NCI-H510A treated with DMSO at 0.1 percent for 48 hours (cell line): ENCODE measurements at regions not wholly inside any gene's neighbourhood (a gene's known extent, or its start where the extent isn't known, plus 50 kb on each side); places are given as distances from the start of the nearest gene placed in this dataset.
"Not testable (repeated sequence)": the region's sequence is repeated elsewhere in the genome, so short reads cannot be mapped to it uniquely, and the experiment has no call there.

Source experiments
- DNase-seq: peaks from one replicate; lab custom pipeline; 2025; lab: John Stamatoyannopoulos, UW

- DNase-seq: no peak
These were observed 142.9 kb upstream of the ZSWIM2 start for GRCh38 chr2:186991766-186992417.

- DNase-seq: no peak
These were observed 136.0 kb upstream of the ZSWIM2 start for GRCh38 chr2:186984966-186985365.

- DNase-seq: no peak
These were observed 135.5 kb upstream of the ZSWIM2 start for GRCh38 chr2:186984481-186984880.

GRCh38 chr2:186980787-186981550, 132.0 kb upstream of the ZSWIM2 start:
- no peak for DNase-seq

GRCh38 chr2:186980117-186980442, 131.1 kb upstream of the ZSWIM2 start:
- DNase-seq: no peak

- no peak for DNase-seq
These were observed 130.6 kb upstream of the ZSWIM2 start for GRCh38 chr2:186979439-186980116.

GRCh38 chr2:186977433-186978045, 128.6 kb upstream of the ZSWIM2 start:
- no peak for DNase-seq

GRCh38 chr2:186976329-186976728, 127.4 kb upstream of the ZSWIM2 start:
- DNase-seq: no peak

- no peak for DNase-seq
These were observed 123.5 kb upstream of the ZSWIM2 start for GRCh38 chr2:186972281-186972970.

GRCh38 chr2:186968277-186968676, 119.3 kb upstream of the ZSWIM2 start:
- DNase-seq: no peak

- no peak for DNase-seq
These were observed 117.0 kb upstream of the ZSWIM2 start for GRCh38 chr2:186966015-186966414.

- DNase-seq: no peak
These were observed 113.2 kb upstream of the ZSWIM2 start for GRCh38 chr2:186962085-186962747.

- DNase-seq: not testable (repeated sequence)
These were observed 111.3 kb upstream of the ZSWIM2 start for GRCh38 chr2:186960241-186960640.

GRCh38 chr2:186959486-186959885, 110.5 kb upstream of the ZSWIM2 start:
- no peak for DNase-seq

- no peak for DNase-seq
These were observed 101.7 kb upstream of the ZSWIM2 start for GRCh38 chr2:186950694-186951093.

GRCh38 chr2:186949726-186950256, 100.8 kb upstream of the ZSWIM2 start:
- DNase-seq: no peak

- DNase-seq: no peak
These were observed 98.5 kb upstream of the ZSWIM2 start for GRCh38 chr2:186947516-186947915.

- peak; percentile 24 for DNase-seq
These were observed 98.0 kb upstream of the ZSWIM2 start for GRCh38 chr2:186946896-186947467.

- no peak for DNase-seq
These were observed 92.9 kb upstream of the ZSWIM2 start for GRCh38 chr2:186941853-186942252.

- no peak for DNase-seq
These were observed 91.5 kb upstream of the ZSWIM2 start for GRCh38 chr2:186940463-186940862.

GRCh38 chr2:186934420-186934819, 85.5 kb upstream of the ZSWIM2 start:
- no peak for DNase-seq
